T-helper 2 cell (primary cell): ENCODE measurements at regions not wholly inside any gene's neighbourhood (a gene's known extent, or its start where the extent isn't known, plus 50 kb on each side); places are given as distances from the start of the nearest gene placed in this dataset.
A peak's percentile ranks its signal among the peaks of the same experiment; 100 is the strongest.
"Not testable (repeated sequence)": the region's sequence is repeated elsewhere in the genome, so short reads cannot be mapped to it uniquely, and the experiment has no call there.

Source experiments
- DNase-seq, 5 experiments: peaks; one replicate each; pipeline versions ENCODE4 v3.0.0 to v3.0.0-alpha.2; 2012 to 2022

GRCh38 chr4:33739884-33740632, 2504.3 kb downstream of the ARAP2 start:
- DNase-seq: no peak

GRCh38 chr4:33740871-33741270, 2503.4 kb downstream of the ARAP2 start:
- not testable (repeated sequence) for DNase-seq

- peak in 1 of 5 experiments; percentile 16 for DNase-seq
Measured at GRCh38 chr4:33746979-33747378, 2497.3 kb downstream of the ARAP2 start.

- DNase-seq: no peak
Measured at GRCh38 chr4:33751050-33751449, 2493.3 kb downstream of the ARAP2 start.

GRCh38 chr4:33772582-33772981, 2471.7 kb downstream of the ARAP2 start:
- no peak for DNase-seq

GRCh38 chr4:33780952-33781791, 2463.1 kb downstream of the ARAP2 start:
- no peak for DNase-seq

GRCh38 chr4:33785843-33786242, 2458.5 kb downstream of the ARAP2 start:
- no peak for DNase-seq

- DNase-seq: no peak
Measured at GRCh38 chr4:33802578-33802977, 2441.7 kb downstream of the ARAP2 start.

- DNase-seq: no peak
Measured at GRCh38 chr4:33825685-33826084, 2418.6 kb downstream of the ARAP2 start.

- DNase-seq: not testable (repeated sequence)
Measured at GRCh38 chr4:33829356-33829755, 2415.0 kb downstream of the ARAP2 start.

GRCh38 chr4:33831442-33832066, 2412.8 kb downstream of the ARAP2 start:
- no peak for DNase-seq

- not testable (repeated sequence) for DNase-seq
Measured at GRCh38 chr4:33835764-33836163, 2408.6 kb downstream of the ARAP2 start.

GRCh38 chr4:33837043-33837838, 2407.1 kb downstream of the ARAP2 start:
- DNase-seq: no peak

- DNase-seq: no peak
Measured at GRCh38 chr4:33841120-33841519, 2403.2 kb downstream of the ARAP2 start.

GRCh38 chr4:33850371-33850902, 2393.9 kb downstream of the ARAP2 start:
- peak in 1 of 5 experiments; percentile 73 for DNase-seq

- DNase-seq: not testable (repeated sequence)
Measured at GRCh38 chr4:33853670-33854069, 2390.6 kb downstream of the ARAP2 start.

GRCh38 chr4:33864290-33864859, 2379.9 kb downstream of the ARAP2 start:
- DNase-seq: no peak

- DNase-seq: no peak
Measured at GRCh38 chr4:33873791-33874190, 2370.5 kb downstream of the ARAP2 start.

- no peak for DNase-seq
Measured at GRCh38 chr4:33878710-33879109, 2365.6 kb downstream of the ARAP2 start.

- no peak for DNase-seq
Measured at GRCh38 chr4:33881176-33881575, 2363.1 kb downstream of the ARAP2 start.

GRCh38 chr4:33882246-33882990, 2361.9 kb downstream of the ARAP2 start:
- DNase-seq: no peak
